Testis (tissue), 2 donors: ENCODE measurements at regions not wholly inside any gene's neighbourhood (a gene's known extent, or its start where the extent isn't known, plus 50 kb on each side); places are given as distances from the start of the nearest gene placed in this dataset.
"Not testable (repeated sequence)": the region's sequence is repeated elsewhere in the genome, so short reads cannot be mapped to it uniquely, and the experiment has no call there.

Experiments used
- DNase-seq: peaks from one replicate; pipeline ENCODE4 v3.0.0-alpha.2; 2019
- H3K27ac ChIP-seq, 2 donors: fragments of 200-600 bp; sonication (generic); one replicate each; pipeline ENCODE4 v1.5.1; 2019
- H3K27me3 ChIP-seq: fragments of 200-600 bp; sonication (generic); one replicate; pipeline ENCODE4 v1.5.1; 2019
- H3K36me3 ChIP-seq: fragments of 200-600 bp; sonication (generic); one replicate; pipeline ENCODE4 v1.5.1; 2017; ENCODE audit warnings: low read depth; ENCODE audit errors: missing control alignments
- H3K4me1 ChIP-seq: fragments of 200-600 bp; sonication (generic); one replicate; pipeline ENCODE4 v1.5.1; 2019
- H3K4me3 ChIP-seq, 2 donors: fragments of 200-600 bp; sonication (generic); one replicate each; pipeline ENCODE4 v1.5.1; 2017 to 2019
- H3K9me3 ChIP-seq: fragments of 200-600 bp; sonication (generic); one replicate; pipeline ENCODE4 v1.5.1; 2017
- CTCF ChIP-seq, 3 experiments: fragments of 450-650 bp in 2 of 3; fragments of 200-600 bp in 1 of 3; sonication (generic) in 1 of 3; IDR thresholded peaks; one replicate each; pipeline ENCODE4 v1.5.1; 2016 to 2019; ENCODE audit warnings: antibody characterized with exemption in 3 of 3, mild to moderate bottlenecking in 2 of 3, moderate library complexity in 1 of 3
- POLR2A ChIP-seq: fragments of 450-650 bp; IDR thresholded peaks from one replicate; pipeline ENCODE4 v1.6.1; 2017; ENCODE audit warnings: antibody characterized with exemption, mild to moderate bottlenecking, moderate library complexity
- WGBS, 2 donors: methylation state at CpG; one replicate each; pipeline ENCODE4 v1.1.5; 2018; 5-methylcytosine and 5-hydroxymethylcytosine counted together
- intact Hi-C: fragments of 100-400 bp; cut with DNase I; formaldehyde crosslinking; loops from one replicate; pipeline ENCODE4 v1.15.1; 2023; ENCODE audit warnings: low total_unique reads

DNA sequence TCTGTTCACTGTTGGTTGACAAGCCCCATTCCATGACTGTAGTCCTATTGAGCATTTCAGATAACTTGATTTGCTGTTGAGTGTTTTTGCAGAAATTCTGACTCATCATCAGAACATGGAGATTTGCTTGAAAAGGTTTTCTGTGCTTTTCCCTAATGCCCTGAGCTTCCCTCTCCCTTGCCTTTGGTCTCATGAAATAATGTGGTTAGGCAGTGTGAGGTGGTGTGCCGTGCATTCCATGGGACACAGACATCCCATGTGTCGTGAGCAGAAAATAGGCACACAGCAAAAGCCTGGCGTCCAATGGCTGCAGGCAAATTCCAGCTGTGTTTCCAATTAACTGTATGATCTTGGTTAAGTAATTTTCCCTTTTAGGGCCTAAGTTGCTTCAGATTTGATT is 197.4 kb downstream of the DLEU7 start:
- 98 to 99% methylated on average over 3 of the region's 3 CpGs for WGBS, 2 donors
- intact Hi-C loops: no loop called here
- no peak for DNase-seq

GRCh38 chr13:50649211-50649610 is 194.3 kb downstream of the DLEU7 start:
- intact Hi-C loops: no loop called here
- H3K27me3 ChIP-seq: no peaks in the 10 kb centered on the region
- H3K27ac ChIP-seq: no peak overlapping the region
- H3K4me1 ChIP-seq: no peaks in the 10 kb centered on the region
- no peaks in the 10 kb centered on the region for H3K9me3 ChIP-seq
- WGBS, 2 donors: 79 to 89% methylated on average over 5 of the region's 5 CpGs
- H3K4me3 ChIP-seq: no peak overlapping the region
- no peak for TF ChIP-seq POLR2A
- no peak for TF ChIP-seq CTCF (IDR thresholded peaks at IDR 0.05)
- DNase-seq: no peak
- H3K36me3 ChIP-seq: no peaks in the 10 kb centered on the region

More for the DNA sequence above, 197.4 kb downstream of the DLEU7 start:
- TF ChIP-seq CTCF (IDR thresholded peaks at IDR 0.05): no peak
- TF ChIP-seq POLR2A: no peak
- H3K4me1 ChIP-seq: no peaks in the 10 kb centered on the region
- no peaks in the 10 kb centered on the region for H3K27me3 ChIP-seq
- H3K27ac ChIP-seq: no peak overlapping the region
- H3K4me3 ChIP-seq: no peak overlapping the region
- H3K9me3 ChIP-seq: no peaks in the 10 kb centered on the region
- H3K36me3 ChIP-seq: no peaks in the 10 kb centered on the region

DNA sequence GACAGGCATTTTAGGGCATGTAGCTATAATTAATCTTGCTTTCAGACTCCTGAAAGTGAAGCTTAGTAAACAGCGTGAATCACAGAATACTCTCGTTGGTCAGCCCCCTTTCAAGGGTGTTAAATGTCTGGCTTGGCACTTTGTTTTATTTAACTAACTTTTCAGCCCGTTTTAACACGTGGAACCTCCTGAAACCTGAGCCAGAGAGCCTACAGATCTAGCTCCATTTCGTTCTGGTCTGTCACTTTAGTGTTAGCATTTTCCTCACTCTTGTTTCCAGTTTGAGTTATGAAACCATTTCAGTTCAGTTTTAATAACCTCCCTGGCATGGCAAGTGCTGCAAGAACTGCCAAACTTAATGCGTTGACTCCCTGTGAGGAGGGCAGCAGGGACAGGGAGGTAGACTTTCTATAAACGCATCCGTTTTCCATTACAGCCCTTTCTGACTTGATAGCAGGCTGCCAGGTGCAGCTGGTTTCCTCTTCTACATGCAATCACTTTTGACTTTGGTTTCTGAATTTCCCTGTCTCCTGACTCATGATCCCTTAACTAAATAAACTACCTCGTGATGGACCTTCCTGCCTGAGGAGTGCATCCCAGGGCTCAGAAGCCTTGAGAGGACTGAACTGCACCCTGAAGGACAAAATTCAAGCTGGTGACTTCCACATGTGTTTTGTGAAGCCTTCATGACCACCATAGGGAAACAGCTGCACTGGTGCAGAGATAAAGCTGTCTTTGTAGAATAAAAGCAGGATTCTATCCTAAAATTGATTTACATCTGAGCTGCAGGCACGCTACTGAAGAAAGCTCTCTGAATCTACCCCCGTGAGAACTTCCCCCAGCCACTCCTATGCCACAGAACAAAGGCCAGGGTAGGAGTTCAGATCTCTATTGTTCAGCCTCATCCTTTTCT is 192.6 kb downstream of the DLEU7 start:
- H3K27ac ChIP-seq: no peak overlapping the region
- H3K27me3 ChIP-seq: no peaks in the 10 kb centered on the region
- H3K36me3 ChIP-seq: no peaks in the 10 kb centered on the region
- intact Hi-C loops: no loop called here
- TF ChIP-seq POLR2A (no peak), CTCF (IDR thresholded peaks at IDR 0.05) (no peak)
- 56 to 69% methylated on average over 11 of the region's 11 CpGs for WGBS, 2 donors
- no peak overlapping the region for H3K4me3 ChIP-seq
- H3K4me1 ChIP-seq: no peaks in the 10 kb centered on the region
- no peaks in the 10 kb centered on the region for H3K9me3 ChIP-seq
- DNase-seq: no peak

GRCh38 chr13:50651922-50652321 is 191.6 kb downstream of the DLEU7 start:
- Histone ChIP-seq H3K27ac (no peak overlapping the region), H3K36me3 (no peaks in the 10 kb centered on the region), H3K9me3 (no peaks in the 10 kb centered on the region), H3K4me3 (no peak overlapping the region), H3K27me3 (no peaks in the 10 kb centered on the region), H3K4me1 (no peaks in the 10 kb centered on the region)
- intact Hi-C loops: no loop called here
- 75 to 84% methylated on average over 3 of the region's 3 CpGs for WGBS, 2 donors
- DNase-seq: no peak
- TF ChIP-seq POLR2A (no peak), CTCF (IDR thresholded peaks at IDR 0.05) (no peak)

DNA sequence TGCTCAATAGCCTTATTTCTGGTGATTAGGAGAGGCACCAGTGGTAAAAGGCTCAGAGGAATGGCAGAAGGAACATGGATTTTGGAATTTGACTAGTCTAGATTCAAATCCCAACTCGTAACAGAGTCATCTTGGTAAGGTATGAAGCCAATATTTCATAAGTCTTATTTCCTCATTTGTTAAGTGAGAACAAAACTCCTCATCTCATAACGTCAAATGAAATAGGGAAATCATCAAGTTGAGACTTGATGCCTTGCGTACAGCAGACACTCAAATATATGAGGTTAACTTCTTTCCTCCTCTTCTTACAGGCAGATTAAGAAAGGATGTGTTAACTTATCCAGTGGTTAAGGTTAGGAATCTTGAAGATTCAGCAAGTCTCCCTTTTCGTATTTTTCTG is 189.2 kb downstream of the DLEU7 start:
- Histone ChIP-seq H3K4me3 (no peak overlapping the region), H3K27me3 (no peaks in the 10 kb centered on the region), H3K27ac (no peak overlapping the region), H3K9me3 (no peaks in the 10 kb centered on the region), H3K4me1 (no peaks in the 10 kb centered on the region), H3K36me3 (no peaks in the 10 kb centered on the region)
- no peak for DNase-seq
- intact Hi-C loops: no loop called here
- 89 to 93% methylated on average over 4 of the region's 4 CpGs for WGBS, 2 donors
- TF ChIP-seq CTCF (IDR thresholded peaks at IDR 0.05) (no peak), POLR2A (no peak)

DNA sequence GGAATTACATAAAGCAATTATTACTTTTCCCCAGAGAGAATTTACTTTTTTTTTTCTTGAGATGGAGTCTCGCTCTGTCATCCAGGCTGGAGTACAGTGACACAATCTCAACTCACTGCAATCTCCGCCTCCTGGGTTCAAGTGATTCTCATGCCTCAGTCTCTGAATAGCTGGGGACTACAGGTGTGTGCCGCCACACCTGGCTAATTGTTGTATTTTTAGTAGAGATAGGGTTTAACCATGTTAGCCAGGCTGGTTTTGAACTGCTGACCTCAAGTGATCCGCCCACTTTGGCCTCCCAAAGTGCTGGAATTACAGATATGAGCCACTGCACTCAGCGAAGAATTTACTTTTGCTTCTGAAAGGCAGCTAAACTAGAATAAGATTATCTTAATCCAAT is 181.6 kb downstream of the DLEU7 start:
- intact Hi-C loops, H3K27ac ChIP-seq, H3K9me3 ChIP-seq, H3K36me3 ChIP-seq, H3K27me3 ChIP-seq, DNase-seq, H3K4me1 ChIP-seq, H3K4me3 ChIP-seq: not testable (repeated sequence)
- WGBS, 2 donors: 92 to 97% methylated on average over 5 of the region's 5 CpGs
